A673 (cell line): ENCODE measurements at regions not wholly inside any gene's neighbourhood (a gene's known extent, or its start where the extent isn't known, plus 50 kb on each side); places are given as distances from the start of the nearest gene placed in this dataset.

Experiments used
- CTCF ChIP-seq: fragments of 300-800, 200-600 bp; sonication (generic); conservative IDR thresholded peaks from 2 replicates; pipeline ENCODE4 v1.5.1; 2017; ENCODE audit warnings: low read depth, mild to moderate bottlenecking, antibody characterized with exemption, low read length, moderate library complexity, mixed read lengths
- EZH2 ChIP-seq: fragments of 200-600 bp; sonication (generic); IDR thresholded peaks from 2 replicates; pipeline ENCODE4 v1.6.1; 2017; ENCODE audit warnings: borderline replicate concordance, low read depth, mild to moderate bottlenecking, mixed read lengths, antibody characterized with exemption, low read length; ENCODE audit not compliant: poor library complexity, severe bottlenecking

GRCh38 chr18:50494569-50494968, 65.3 kb upstream of the MAPK4 start:
- TF ChIP-seq CTCF (no peak), EZH2 (no peak)
